GM23338 (cell line): ENCODE measurements at regions not wholly inside any gene's neighbourhood (a gene's known extent, or its start where the extent isn't known, plus 50 kb on each side); places are given as distances from the start of the nearest gene placed in this dataset.

ENCODE experiments used
- ATAC-seq: fragments of 200-7000 bp; cut with Tn5 transposase; 3 replicates; pipeline ENCODE4 v1.9.1; 2020
- DNase-seq: peaks from one replicate; pipeline ENCODE4 v3.0.0-alpha.2; 2015; ENCODE audit warnings: low spot score
- H2AFZ ChIP-seq: fragments of 200-600 bp; sonication (generic); 2 replicates; pipeline ENCODE4 v1.8.0; 2016; ENCODE audit warnings: antibody characterized with exemption, mild to moderate bottlenecking, moderate library complexity
- H3F3A ChIP-seq: fragments of 200-600 bp; sonication (generic); replicated peaks from 2 replicates; pipeline ENCODE4 v1.8.0; 2017; ENCODE audit warnings: antibody characterized with exemption, mixed run types, low read depth
- H3K27ac ChIP-seq: fragments of 200-600 bp; sonication (generic); 2 replicates; pipeline ENCODE4 v1.6.1; 2016; ENCODE audit warnings: low read depth
- H3K27me3 ChIP-seq: fragments of 200-600 bp; sonication (generic); 2 replicates; pipeline ENCODE4 v1.8.0; 2016; ENCODE audit warnings: mild to moderate bottlenecking, mixed run types, moderate library complexity; ENCODE audit not compliant: insufficient read depth
- H3K36me3 ChIP-seq: fragments of 200-600 bp; sonication (generic); 2 replicates; pipeline ENCODE4 v1.8.0; 2016; ENCODE audit warnings: mild to moderate bottlenecking; ENCODE audit not compliant: insufficient read depth
- H3K4me1 ChIP-seq: fragments of 200-600 bp; sonication (generic); 2 replicates; pipeline ENCODE4 v1.8.0; 2016; ENCODE audit warnings: mild to moderate bottlenecking, moderate library complexity; ENCODE audit not compliant: insufficient read depth
- H3K4me2 ChIP-seq: fragments of 200-600 bp; sonication (generic); 2 replicates; pipeline ENCODE4 v1.7.1; 2017; ENCODE audit warnings: mixed run types
- H3K4me3 ChIP-seq: fragments of 200-600 bp; sonication (generic); 2 replicates; pipeline ENCODE4 v1.6.1; 2016; ENCODE audit warnings: mixed run types
- H3K79me2 ChIP-seq: fragments of 200-600 bp; sonication (generic); replicated peaks from 2 replicates; pipeline ENCODE4 v1.8.0; 2017; ENCODE audit warnings: mild to moderate bottlenecking; ENCODE audit not compliant: insufficient read depth
- H3K9me2 ChIP-seq: fragments of 200-600 bp; sonication (generic); 2 replicates; pipeline ENCODE4 v1.8.0; 2017; ENCODE audit not compliant: insufficient read depth
- H4K20me1 ChIP-seq: fragments of 200-600 bp; sonication (generic); replicated peaks from 2 replicates; pipeline ENCODE4 v1.8.0; 2017; ENCODE audit warnings: mild to moderate bottlenecking; ENCODE audit not compliant: insufficient read depth
- H3K27ac Mint-ChIP-seq: 2 replicates; pipeline ENCODE4 v1.8.0; 2020; ENCODE audit warnings: inconsistent platforms, mild to moderate bottlenecking, moderate library complexity, mixed read lengths
- H3K27me3 Mint-ChIP-seq: 3 replicates; pipeline ENCODE4 v1.8.0; 2022; ENCODE audit warnings: low read depth, mild to moderate bottlenecking, moderate library complexity, mixed read lengths, inconsistent platforms; ENCODE audit not compliant: insufficient read depth, poor library complexity
- H3K36me3 Mint-ChIP-seq: 3 replicates; pipeline ENCODE4 v1.8.0; 2021; ENCODE audit warnings: low read depth, mild to moderate bottlenecking, inconsistent platforms, moderate library complexity, mixed read lengths
- H3K4me1 Mint-ChIP-seq: 3 replicates; pipeline ENCODE4 v1.8.0; 2020; ENCODE audit warnings: mild to moderate bottlenecking, inconsistent platforms, mixed read lengths
- H3K4me3 Mint-ChIP-seq: 3 replicates; pipeline ENCODE4 v1.8.0; 2021; ENCODE audit warnings: moderate library complexity, mild to moderate bottlenecking, inconsistent platforms, mixed read lengths
- H3K9me3 Mint-ChIP-seq: 3 replicates; pipeline ENCODE4 v1.8.0; 2020; ENCODE audit warnings: moderate library complexity, mild to moderate bottlenecking, inconsistent platforms, mixed read lengths
- CREB1 ChIP-seq: fragments of 250-450 bp; sonication (Bioruptor Pico); IDR thresholded peaks from 2 replicates; pipeline ENCODE4 v1.5.0; 2020; ENCODE audit warnings: low read depth, mild to moderate bottlenecking, moderate library complexity
- ETS1 ChIP-seq: IDR thresholded peaks from 2 replicates; pipeline ENCODE4 v1.6.1; 2016; ENCODE audit warnings: antibody characterized with exemption
- EZH2 ChIP-seq: fragments of 200-600 bp; sonication (generic); IDR thresholded peaks from one replicate; pipeline ENCODE4 v1.8.0; 2017; ENCODE audit warnings: antibody characterized with exemption, mild to moderate bottlenecking, low read depth; ENCODE audit not compliant: unreplicated experiment
- EZH2phosphoT487 ChIP-seq: fragments of 200-600 bp; sonication (generic); IDR thresholded peaks from one replicate; pipeline ENCODE4 v1.8.1; 2018; ENCODE audit warnings: antibody characterized with exemption; ENCODE audit not compliant: unreplicated experiment
- JUNB ChIP-seq: IDR thresholded peaks from one replicate; pipeline ENCODE4 v1.6.1; 2016; ENCODE audit warnings: antibody characterized with exemption; ENCODE audit not compliant: unreplicated experiment
- NANOG ChIP-seq: IDR thresholded peaks from 2 replicates; pipeline ENCODE4 v1.6.1; 2016; ENCODE audit warnings: antibody characterized with exemption, borderline replicate concordance
- POLR2AphosphoS5 ChIP-seq: IDR thresholded peaks from 2 replicates; pipeline ENCODE4 v1.6.1; 2016; ENCODE audit warnings: antibody characterized with exemption, low read depth
- STAT1 ChIP-seq: IDR thresholded peaks from one replicate; pipeline ENCODE4 v1.6.1; 2016; ENCODE audit warnings: antibody characterized with exemption; ENCODE audit not compliant: unreplicated experiment
- ZNF114 ChIP-seq: fragments of 250-450 bp; sonication (Bioruptor Pico); IDR thresholded peaks from 2 replicates; pipeline ENCODE4 v1.5.0; 2020; ENCODE audit warnings: mild to moderate bottlenecking, moderate library complexity
- TF ChIP-seq, protein P1 (sequence below): IDR thresholded peaks from one replicate; pipeline ENCODE4 v1.6.1; 2018; ENCODE audit warnings: antibody characterized with exemption; ENCODE audit not compliant: unreplicated experiment

DNA sequence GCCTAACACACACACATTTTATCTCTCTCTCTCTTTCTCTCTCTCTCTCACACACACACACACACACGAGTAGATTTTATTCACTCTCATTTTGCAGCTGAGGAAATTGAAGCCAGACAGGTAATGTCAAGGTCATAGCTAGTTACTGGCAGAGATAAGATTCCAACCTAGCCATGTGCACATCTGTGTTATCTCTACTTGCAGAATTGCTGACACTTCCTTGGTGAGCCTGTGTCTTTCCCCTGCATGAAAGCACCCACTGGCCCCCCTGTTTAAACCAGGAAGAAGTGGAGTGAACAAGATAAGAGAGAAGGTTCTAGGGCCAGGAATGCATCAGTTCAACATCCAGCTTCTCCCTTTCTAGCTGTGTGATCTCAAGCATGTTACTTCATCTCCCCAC, 423.7 kb downstream of the TXNL1 start (continued):
- TF ChIP-seq, protein P1, sequence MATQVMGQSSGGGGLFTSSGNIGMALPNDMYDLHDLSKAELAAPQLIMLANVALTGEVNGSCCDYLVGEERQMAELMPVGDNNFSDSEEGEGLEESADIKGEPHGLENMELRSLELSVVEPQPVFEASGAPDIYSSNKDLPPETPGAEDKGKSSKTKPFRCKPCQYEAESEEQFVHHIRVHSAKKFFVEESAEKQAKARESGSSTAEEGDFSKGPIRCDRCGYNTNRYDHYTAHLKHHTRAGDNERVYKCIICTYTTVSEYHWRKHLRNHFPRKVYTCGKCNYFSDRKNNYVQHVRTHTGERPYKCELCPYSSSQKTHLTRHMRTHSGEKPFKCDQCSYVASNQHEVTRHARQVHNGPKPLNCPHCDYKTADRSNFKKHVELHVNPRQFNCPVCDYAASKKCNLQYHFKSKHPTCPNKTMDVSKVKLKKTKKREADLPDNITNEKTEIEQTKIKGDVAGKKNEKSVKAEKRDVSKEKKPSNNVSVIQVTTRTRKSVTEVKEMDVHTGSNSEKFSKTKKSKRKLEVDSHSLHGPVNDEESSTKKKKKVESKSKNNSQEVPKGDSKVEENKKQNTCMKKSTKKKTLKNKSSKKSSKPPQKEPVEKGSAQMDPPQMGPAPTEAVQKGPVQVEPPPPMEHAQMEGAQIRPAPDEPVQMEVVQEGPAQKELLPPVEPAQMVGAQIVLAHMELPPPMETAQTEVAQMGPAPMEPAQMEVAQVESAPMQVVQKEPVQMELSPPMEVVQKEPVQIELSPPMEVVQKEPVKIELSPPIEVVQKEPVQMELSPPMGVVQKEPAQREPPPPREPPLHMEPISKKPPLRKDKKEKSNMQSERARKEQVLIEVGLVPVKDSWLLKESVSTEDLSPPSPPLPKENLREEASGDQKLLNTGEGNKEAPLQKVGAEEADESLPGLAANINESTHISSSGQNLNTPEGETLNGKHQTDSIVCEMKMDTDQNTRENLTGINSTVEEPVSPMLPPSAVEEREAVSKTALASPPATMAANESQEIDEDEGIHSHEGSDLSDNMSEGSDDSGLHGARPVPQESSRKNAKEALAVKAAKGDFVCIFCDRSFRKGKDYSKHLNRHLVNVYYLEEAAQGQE, result no peak
- no peak for TF ChIP-seq JUNB
- no peak for TF ChIP-seq STAT1
- TF ChIP-seq EZH2, result no peak
- TF ChIP-seq ETS1, result no peak

DNA sequence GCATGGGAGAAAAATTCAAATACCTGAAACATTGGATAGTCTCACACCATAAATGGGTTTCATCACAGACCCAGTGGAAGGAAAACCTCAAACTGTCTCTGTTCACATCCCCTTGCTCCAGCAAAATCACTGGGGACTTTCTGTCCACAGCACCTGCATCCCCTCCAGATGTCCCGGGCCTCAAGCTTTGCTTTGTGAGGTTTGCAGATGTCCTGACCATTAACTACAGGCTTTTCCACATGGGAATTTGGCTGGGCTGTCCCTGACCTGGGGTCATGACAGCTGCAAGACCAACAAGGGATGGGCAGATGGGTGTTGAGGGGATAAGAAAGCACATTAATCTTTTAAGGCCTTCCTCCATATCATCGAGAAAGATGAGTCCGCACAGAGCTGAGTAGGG, 427.9 kb downstream of the TXNL1 start:
- Histone ChIP-seq H3K27ac (no peak overlapping the region), H3K4me1 (peaks cover 7% of the 10 kb centered on the region; the same call in 1 of the 2 replicates), H4K20me1 (no peaks in the 10 kb centered on the region), H3K36me3 (no peaks in the 10 kb centered on the region), H3K4me3 (no peak overlapping the region), H3K27me3 (no peaks in the 10 kb centered on the region), H3K9me2 (peaks cover 7% of the 10 kb centered on the region; the same call in 1 of the 2 replicates), H3F3A (no peaks in the 10 kb centered on the region), H2AFZ (no peak overlapping the region), H3K4me2 (no peak overlapping the region), H3K79me2 (no peaks in the 10 kb centered on the region)
- DNase-seq (no peak), ATAC-seq (no peak)
- H3K27ac Mint-ChIP-seq, result no peak overlapping the region
- no peak overlapping the region for H3K4me3 Mint-ChIP-seq
- H3K36me3 Mint-ChIP-seq, result no peaks in the 10 kb centered on the region
- no peaks in the 10 kb centered on the region for H3K27me3 Mint-ChIP-seq
- TF ChIP-seq, protein P1, result no peak
- TF ChIP-seq EZH2phosphoT487, result no peak
- TF ChIP-seq ETS1, result no peak
- TF ChIP-seq CREB1 (CRISPR knock-in tag), result no peak
- no peak for TF ChIP-seq ZNF114
- TF ChIP-seq NANOG, result no peak
- TF ChIP-seq STAT1, result no peak
- TF ChIP-seq POLR2AphosphoS5, result no peak
- peaks cover 6% of the 10 kb centered on the region; the same call in 2 of the 3 replicates for H3K4me1 Mint-ChIP-seq
- H3K9me3 Mint-ChIP-seq, result peaks cover 6% of the 10 kb centered on the region; the same call in 2 of the 3 replicates
